ENCODE measurements at regions not wholly inside any gene's neighbourhood (a gene's known extent, or its start where the extent isn't known, plus 50 kb on each side); places are given as distances from the start of the nearest gene placed in this dataset.

DNA sequence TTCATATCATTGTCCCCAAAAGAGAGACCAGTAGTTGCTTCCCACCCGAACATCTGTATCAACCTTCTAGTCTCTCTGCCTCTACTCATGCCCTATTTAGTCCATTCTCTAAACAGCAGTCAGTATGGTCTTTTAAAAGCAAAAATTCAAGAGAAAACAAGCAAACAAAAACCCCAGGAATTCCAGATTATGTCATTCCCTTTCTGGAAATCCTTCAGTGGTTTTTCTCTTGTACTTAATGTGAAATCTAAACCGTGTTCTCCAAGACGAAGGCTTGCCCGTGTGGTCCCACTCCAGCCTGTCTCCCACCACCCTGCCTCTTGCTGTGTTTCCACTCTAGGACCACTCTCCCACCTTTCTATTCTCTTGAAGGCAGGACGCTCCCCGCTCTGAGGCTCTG, 90.8 kb downstream of the TMEM30B start:
- Histone ChIP-seq H3K27me3 (no peaks in the 10 kb centered on the region), H3K36me3 (replicated peaks in 1 of 2) (no peaks in the 10 kb centered on the region), H3K4me3 (no peak overlapping the region), H3K27ac (no peak overlapping the region), H3K4me1 (replicated peaks in 1 of 2) (no peaks in the 10 kb centered on the region), H3K9me3 (replicated peaks in 1 of 3) (no peaks in the 10 kb centered on the region)
- intact Hi-C loops (cut with DNase I): loop anchor here in 1 of 2 donors (10.0 kb wide), 1 partner anchor 146 kb away; no protein-coding TSS in a partner anchor
- DNase-seq: no peak
- WGBS, 4 donors: 88 to 94% (median 92%) methylated on average over 6 of the region's 6 CpGs
- TF ChIP-seq POLR2A (IDR thresholded peaks at IDR 0.05): no peak
- TF ChIP-seq, protein P1, sequence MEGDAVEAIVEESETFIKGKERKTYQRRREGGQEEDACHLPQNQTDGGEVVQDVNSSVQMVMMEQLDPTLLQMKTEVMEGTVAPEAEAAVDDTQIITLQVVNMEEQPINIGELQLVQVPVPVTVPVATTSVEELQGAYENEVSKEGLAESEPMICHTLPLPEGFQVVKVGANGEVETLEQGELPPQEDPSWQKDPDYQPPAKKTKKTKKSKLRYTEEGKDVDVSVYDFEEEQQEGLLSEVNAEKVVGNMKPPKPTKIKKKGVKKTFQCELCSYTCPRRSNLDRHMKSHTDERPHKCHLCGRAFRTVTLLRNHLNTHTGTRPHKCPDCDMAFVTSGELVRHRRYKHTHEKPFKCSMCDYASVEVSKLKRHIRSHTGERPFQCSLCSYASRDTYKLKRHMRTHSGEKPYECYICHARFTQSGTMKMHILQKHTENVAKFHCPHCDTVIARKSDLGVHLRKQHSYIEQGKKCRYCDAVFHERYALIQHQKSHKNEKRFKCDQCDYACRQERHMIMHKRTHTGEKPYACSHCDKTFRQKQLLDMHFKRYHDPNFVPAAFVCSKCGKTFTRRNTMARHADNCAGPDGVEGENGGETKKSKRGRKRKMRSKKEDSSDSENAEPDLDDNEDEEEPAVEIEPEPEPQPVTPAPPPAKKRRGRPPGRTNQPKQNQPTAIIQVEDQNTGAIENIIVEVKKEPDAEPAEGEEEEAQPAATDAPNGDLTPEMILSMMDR (IDR thresholded peaks at IDR 0.05): no peak

DNA sequence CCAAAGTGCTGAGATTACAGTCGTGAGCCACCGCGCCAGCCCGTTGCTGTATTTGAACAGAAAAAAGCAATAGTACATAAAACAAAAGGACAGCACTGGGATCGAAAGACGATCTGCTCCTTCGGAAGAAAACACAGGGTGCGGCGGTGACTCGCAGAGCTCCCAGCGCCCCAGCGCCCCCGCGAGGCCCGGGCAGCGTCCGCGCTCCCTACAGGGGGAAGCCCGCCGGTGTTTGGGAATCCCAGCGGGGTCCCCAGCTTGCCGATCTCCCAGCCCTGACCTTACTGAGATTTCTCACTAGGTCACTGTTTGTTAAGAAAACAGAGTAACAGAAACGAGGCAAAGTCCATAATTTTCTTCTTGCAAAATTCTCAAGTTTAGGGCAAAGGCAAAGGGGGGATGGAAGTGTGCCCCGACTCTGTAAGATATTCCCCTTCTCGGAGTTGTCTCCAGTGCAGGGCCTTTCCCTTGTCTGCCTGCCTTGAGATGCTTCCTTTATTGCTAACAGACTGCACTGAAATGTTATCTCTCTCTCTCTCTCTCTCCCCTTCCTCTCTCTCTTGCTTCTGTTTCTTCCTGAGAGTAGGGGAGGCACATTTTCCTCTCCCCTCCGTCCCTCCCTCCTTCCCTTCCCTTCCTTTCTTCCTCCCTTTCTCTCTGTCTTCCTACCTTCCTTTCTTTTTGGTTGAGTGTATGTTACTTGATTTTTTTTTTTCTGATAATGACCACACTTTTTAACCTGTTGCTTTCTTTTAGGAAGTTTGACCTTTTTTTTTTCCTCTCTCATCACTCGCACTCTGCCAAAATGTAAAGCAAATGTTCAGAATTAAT, 91.9 kb downstream of the TMEM30B start:
- Histone ChIP-seq H3K4me3 (peak overlapping the region in 2 of 4 donors; percentile 16 to 45), H3K4me1 (replicated peaks in 1 of 2) (no peaks in the 10 kb centered on the region), H3K36me3 (replicated peaks in 1 of 2) (no peaks in the 10 kb centered on the region), H3K27me3 (no peaks in the 10 kb centered on the region), H3K27ac (peak overlapping the region in 3 of 5 donors; percentile 40 to 44 (median 41)), H3K9me3 (replicated peaks in 1 of 3) (no peaks in the 10 kb centered on the region)
- TF ChIP-seq, protein P1 (IDR thresholded peaks at IDR 0.05): peak; percentile 39 to 60 (median 48)
- no peak for TF ChIP-seq POLR2A (IDR thresholded peaks at IDR 0.05)
- 5 to 7% (median 6%) methylated on average over 24 to 27 of the region's 27 CpGs for WGBS, 4 donors
- intact Hi-C loops (cut with DNase I): loop anchor here in 1 of 2 donors (10.0 kb wide), 1 partner anchor 534 kb away; no protein-coding TSS in a partner anchor
- peak; percentile 59 to 69 (median 62) for DNase-seq

DNA sequence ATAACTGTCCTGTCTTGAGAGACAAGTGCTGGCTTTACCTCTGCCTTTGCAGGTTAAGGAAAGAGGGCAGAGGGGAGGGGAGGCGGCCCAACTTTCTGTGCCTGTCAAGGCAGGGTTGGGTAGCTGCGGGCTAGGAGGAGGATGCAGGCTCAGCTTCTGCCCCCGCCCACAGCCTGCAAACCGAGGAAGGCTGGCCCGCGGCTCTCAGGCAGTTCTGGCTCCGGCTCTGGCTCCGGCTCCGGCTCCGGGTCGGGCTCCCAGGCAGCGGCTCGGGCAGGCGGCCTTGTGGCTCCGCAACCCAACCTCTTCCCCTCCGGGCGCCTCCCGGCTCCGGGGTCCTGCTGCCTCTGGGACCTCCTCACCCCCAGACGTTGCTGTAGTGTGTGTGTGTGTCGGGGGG, 92.9 kb downstream of the TMEM30B start:
- 26 to 53% (median 47%) methylated on average over 12 to 19 of the region's 21 CpGs; no CpG with 5 or more reads in 1 of the 4 donors for WGBS, 4 donors
- no peaks in the 10 kb centered on the region for H3K4me1 ChIP-seq (replicated peaks in 1 of 2)
- TF ChIP-seq POLR2A (IDR thresholded peaks at IDR 0.05): no peak
- TF ChIP-seq, protein P1 (IDR thresholded peaks at IDR 0.05): no peak
- peak overlapping the region in 1 of 4 donors; percentile 45 for H3K4me3 ChIP-seq
- H3K36me3 ChIP-seq (replicated peaks in 1 of 2): no peaks in the 10 kb centered on the region
- intact Hi-C loops (cut with DNase I): loop anchor here in 1 of 2 donors (10.0 kb wide), 1 partner anchor 533 kb away; no protein-coding TSS in a partner anchor
- no peaks in the 10 kb centered on the region for H3K9me3 ChIP-seq (replicated peaks in 1 of 3)
- H3K27ac ChIP-seq: peak overlapping the region in 1 of 5 donors; percentile 41
- H3K27me3 ChIP-seq: no peaks in the 10 kb centered on the region
- DNase-seq: peak in 6 of 7 donors; percentile 19 to 41 (median 34)

DNA sequence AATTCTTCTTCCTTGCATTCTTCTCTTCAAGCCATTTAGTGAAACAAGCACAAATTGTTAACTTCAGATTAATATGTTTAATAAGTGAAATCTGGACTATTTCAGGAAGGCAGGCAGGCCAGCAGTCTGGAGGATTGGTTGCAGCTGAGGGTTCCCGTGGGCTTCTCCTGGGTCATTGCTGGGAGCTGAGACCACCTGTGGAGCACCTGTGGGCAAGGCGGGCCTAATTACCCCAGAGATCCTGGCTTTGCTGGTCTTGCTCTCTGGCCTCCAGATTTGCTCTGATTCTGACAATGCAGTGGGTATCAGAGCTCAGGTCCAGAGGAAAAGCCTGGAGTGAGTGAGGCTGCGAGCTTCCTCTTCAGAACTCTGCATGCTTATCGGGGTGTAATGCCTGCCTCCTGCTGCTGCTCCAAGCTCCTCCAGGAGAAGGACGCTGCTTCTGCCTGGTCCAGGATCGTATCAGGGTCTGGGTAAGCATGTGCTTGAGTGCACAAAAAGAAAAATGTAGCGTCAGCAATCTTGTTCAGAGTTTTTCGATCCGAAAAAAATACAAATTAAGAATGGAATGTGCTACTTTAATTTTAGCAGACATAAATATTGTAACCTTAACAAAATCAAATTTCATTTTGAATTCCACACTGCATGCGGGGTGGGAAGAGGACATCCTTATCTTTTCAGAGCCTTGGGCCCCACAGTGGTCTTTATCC, 93.8 kb downstream of the TMEM30B start:
- 68 to 84% (median 75%) methylated on average over 10 of the region's 10 CpGs for WGBS, 4 donors
- Histone ChIP-seq H3K9me3 (replicated peaks in 1 of 3) (no peaks in the 10 kb centered on the region), H3K4me1 (replicated peaks in 1 of 2) (no peaks in the 10 kb centered on the region), H3K4me3 (no peak overlapping the region), H3K27me3 (no peaks in the 10 kb centered on the region), H3K36me3 (replicated peaks in 1 of 2) (no peaks in the 10 kb centered on the region), H3K27ac (no peak overlapping the region)
- no peak for DNase-seq
- intact Hi-C loops (cut with DNase I): loop anchor here in 1 of 2 donors (10.0 kb wide), 1 partner anchor 533 kb away; no protein-coding TSS in a partner anchor
- TF ChIP-seq, protein P1 (IDR thresholded peaks at IDR 0.05): no peak
- TF ChIP-seq POLR2A (IDR thresholded peaks at IDR 0.05): no peak
